GM18519 (cell line): ENCODE measurements at regions not wholly inside any gene's neighbourhood (a gene's known extent, or its start where the extent isn't known, plus 50 kb on each side); places are given as distances from the start of the nearest gene placed in this dataset.
"Not testable (repeated sequence)": the region's sequence is repeated elsewhere in the genome, so short reads cannot be mapped to it uniquely, and the experiment has no call there.

Experiments used
- ATAC-seq: cut with Tn5 transposase; IDR thresholded peaks from one replicate; pipeline ENCODE4 v1.9.1; 2021; ENCODE audit warnings: mild to moderate bottlenecking, moderate library complexity; ENCODE audit not compliant: unreplicated experiment, low FRiP score

DNA sequence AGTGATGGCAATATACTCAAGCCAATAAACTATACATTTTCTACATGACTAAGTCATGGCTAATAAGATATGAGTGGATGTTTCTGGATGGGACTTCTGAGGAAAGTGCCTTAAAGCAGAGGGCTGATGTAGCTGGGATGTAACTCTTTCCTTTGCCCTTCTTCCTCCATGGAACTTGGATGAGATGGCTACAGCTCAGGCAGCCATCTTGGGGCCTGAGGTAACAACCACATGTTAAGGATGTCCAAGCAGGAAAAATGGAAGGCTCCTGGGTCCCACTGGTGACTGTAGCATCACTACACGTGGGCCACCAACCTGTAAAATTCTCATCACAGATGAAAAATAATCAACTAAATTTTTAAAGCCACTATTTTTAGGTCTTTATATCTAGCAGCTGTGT is 54.4 kb upstream of the GRIP1 start:
- ATAC-seq = no peak

- ATAC-seq = no peak
These were observed 55.0 kb upstream of the GRIP1 start for GRCh38 chr12:66733839-66734238.

- no peak for ATAC-seq
These were observed 56.4 kb upstream of the GRIP1 start for GRCh38 chr12:66735275-66735674.

- ATAC-seq = no peak
These were observed 58.1 kb upstream of the GRIP1 start for GRCh38 chr12:66736931-66737330.

GRCh38 chr12:66739266-66739665 is 60.4 kb upstream of the GRIP1 start:
- no peak for ATAC-seq

DNA sequence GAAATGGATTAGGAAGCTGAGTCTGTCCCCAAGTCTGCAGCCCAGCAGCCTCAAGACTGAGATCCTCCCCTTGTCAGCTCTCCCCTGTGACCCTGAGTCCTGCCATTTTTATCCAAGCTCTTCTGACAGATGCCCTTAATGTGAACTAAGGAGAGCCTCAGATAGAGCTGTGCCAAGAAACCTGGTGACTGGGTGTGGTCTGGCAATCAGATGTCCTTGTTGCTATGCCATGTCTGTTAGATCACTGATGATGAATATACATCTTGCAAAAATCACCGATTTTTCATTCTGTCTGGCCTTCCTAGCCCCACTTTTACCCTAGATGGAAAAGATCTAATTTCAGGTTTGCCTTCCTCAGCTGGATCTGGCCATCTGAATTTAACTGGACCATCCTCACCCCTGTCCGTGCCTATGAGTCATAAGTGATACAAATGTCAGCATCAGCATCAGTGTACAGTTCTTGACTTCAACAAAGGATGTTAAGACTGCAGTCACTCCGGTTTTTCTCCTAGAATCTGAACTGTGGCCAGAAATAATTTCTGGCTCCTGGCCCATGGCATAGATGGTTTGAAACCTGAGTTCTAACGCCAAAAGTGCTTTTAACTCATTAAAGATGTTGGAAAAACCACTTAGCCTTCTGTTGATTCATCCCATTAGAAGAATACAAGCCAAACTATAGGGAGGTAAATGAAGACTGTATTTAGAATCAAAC is 61.2 kb upstream of the GRIP1 start:
- no peak for ATAC-seq

DNA sequence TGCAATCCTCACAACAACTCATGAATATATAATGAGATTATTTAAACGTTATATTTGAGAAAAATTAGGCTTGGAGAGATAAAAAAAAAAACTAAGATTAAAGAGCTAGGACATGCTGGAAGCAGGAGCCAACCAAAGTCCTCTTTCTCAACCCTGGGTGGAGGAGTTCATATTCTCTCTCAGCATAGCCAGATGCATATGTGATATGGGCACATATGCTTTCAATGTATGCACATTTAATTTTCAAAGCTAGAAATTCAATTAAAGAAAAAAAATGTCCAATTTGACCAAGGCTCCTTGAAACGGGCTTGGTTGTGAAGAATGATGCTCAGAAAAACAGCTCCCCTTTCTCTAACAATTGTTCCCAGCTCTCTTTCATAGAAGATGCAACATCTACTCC is 61.9 kb upstream of the GRIP1 start:
- no peak for ATAC-seq

GRCh38 chr12:66741919-66742318 is 63.0 kb upstream of the GRIP1 start:
- ATAC-seq = no peak

DNA sequence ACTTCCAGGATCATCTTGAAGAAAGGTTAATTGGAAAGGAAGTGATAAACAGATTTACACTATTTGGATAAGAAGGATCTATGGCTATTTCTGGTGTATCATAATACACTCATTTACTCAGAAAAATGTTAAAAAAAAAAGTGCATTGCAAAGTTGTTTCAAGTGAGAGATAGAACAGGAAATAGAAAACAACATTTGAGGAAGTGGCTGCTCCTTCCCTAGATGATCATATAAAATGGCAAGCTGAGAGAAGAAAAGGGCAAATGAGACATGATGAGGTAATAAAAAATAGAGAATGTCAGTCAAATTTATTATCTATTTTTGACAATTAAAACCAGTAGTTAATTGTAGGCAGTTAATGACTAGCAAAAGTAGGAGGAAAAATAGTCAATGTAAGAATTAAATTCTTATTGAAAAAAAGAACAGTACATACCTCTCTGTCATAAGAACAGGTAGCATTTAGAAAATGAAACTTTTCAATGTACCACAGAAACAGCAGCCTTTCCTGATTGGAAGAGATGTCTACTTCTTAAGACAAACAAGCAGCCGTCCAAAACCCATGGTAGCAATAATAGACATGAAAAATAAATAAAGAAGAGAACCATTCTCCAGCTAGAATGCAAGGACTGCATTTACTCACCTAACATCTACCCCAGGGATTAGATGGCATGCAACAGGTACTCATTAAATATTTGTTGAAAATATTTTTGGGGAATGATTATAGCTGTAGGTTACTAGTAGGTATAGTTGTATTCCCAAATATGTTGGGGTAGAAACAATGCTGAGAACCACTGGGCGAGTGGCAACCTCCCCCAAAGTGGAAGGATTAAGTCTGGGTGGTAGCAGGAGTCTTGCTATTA is 63.9 kb upstream of the GRIP1 start:
- ATAC-seq = no peak

GRCh38 chr12:66744461-66744860 is 65.6 kb upstream of the GRIP1 start:
- no peak for ATAC-seq

DNA sequence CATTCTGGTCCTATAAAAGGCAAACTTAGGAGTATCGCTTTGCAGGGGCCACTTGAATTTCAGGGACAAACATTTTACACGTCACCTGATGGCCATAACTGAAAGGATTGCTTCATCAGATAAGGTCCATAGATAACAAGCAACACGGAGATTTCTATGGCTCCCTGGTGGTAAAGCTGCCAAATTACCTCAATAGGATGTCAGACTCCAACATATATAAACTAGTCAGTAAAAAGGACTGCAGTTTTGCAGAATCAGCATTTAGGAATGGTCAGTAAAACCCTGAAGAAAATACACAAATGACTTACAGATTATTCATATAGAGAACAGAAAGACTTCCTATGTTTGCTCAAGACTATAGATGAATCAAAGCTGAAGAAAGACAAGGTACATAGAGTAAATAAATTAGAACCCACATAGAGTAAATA is 66.1 kb upstream of the GRIP1 start:
- no peak for ATAC-seq

DNA sequence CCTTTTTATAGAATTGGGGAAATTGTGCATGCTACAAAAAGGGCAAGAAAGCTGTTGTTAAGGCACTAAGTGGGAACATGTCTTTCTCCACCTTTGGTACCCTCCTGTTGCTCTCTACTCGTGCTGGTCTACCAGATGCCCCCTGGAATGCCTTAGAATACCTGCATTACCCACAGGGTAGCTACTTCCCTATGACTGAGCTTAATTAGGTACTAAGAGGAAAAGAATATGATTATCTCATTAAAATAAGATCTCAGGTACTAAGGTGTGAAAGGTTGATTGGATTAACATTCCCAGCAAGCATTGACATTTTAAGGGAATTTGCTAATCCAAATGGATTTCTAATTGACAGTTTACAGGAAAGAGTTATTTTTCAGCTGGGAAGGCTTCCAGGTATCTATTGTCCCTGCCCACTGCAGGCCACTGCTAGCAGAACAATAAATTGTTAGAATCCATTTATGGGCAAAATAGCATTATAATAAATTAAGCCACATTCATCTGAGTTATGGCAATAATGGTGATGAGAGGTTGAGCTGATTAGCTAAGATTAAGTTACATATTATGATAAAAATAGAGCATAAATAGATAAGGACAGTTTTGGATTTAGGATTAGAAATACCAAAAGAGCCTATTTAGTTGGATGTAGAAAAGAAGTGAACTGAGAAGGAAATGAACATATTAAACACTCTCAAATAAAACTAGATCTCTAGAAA is 67.8 kb upstream of the GRIP1 start:
- ATAC-seq = no peak

GRCh38 chr12:66751432-66752113 is 72.7 kb upstream of the GRIP1 start:
- no peak for ATAC-seq

- ATAC-seq = no peak
These were observed 74.9 kb upstream of the GRIP1 start for GRCh38 chr12:66753810-66754209.

DNA sequence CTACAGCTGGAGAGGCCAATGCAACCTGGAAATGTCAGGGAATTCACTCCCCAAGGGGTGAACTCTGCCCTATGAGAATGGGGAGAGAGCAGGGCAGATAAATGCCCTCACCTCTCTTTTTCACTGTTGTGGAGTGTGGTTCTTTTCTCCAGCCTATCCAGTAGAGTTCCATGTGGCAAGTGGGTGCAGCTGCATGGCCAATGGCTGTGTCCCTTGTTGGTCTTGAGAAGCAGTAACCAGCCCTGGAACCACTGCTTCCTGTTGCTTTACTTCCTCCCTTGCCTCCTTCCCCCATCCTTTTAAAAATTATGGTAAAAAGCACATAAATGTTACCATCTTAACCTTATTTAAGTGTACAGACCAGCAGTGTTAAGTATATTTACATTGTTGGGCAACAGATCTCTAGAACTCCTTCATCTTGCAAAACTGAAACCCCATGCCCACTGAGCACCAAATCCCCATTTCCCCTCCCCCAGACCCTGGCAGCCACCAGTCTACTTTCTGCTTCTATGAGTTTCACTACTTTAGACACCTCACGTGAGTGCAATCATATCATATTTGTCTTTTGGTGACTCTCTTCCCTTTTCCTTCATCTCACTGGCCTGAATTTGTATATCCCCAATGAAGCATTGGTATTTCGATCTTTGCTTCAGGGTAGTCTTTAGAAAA is 77.0 kb upstream of the GRIP1 start:
- no peak for ATAC-seq

- ATAC-seq = no peak
These were observed 77.8 kb upstream of the GRIP1 start for GRCh38 chr12:66756631-66757030.

GRCh38 chr12:66760122-66760521 is 81.2 kb upstream of the GRIP1 start:
- ATAC-seq = not testable (repeated sequence)

- ATAC-seq = no peak
These were observed 84.6 kb upstream of the GRIP1 start for GRCh38 chr12:66763467-66763866.

DNA sequence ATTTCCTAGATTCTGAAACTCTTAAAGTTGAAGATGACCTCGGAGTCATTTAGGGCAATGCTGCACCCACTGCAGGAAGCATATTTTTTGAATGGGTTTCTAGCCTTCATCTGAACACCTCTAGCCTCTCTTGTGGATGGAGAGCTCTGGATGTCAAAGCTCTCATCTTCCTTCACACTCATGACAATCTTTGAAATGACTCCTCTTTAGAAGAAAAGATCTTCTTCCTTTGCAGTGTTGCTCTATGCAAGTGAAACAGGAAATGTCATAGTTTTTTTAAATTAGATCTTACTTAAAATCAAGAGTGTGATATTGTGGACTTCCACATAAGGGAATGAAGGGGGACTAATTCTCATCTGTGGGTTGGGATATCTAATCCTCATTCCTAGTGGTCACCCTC is 86.3 kb upstream of the GRIP1 start:
- ATAC-seq = no peak

- no peak for ATAC-seq
These were observed 88.7 kb upstream of the GRIP1 start for GRCh38 chr12:66767536-66767935.
